ENCODE measurements at regions not wholly inside any gene's neighbourhood (a gene's known extent, or its start where the extent isn't known, plus 50 kb on each side); places are given as distances from the start of the nearest gene placed in this dataset.

DNA sequence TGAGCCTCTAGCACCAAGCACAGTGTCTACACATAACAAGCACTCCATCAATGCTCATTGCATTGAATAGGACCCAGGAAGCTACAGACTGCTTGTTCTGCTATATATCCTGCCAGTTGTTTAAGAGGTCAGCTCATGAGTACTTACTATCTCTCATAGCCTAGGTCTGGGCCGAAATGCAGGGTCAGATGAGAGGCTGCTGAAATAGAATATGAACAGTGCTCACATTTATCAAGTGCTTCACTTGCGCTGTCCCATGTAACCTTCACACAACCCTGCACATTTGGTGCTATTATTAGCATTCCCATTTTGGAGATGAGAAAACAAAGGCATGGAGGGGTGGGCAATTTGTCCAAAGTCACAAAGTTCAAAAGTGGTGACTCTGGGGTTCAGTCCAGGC, 153.6 kb downstream of the FGF18 start:
- TF ChIP-seq POLR2A (IDR thresholded peaks at IDR 0.05; ENCODE audit: low read length) (no peak), RCOR1 (IDR thresholded peaks at IDR 0.05; ENCODE audit: low read depth, low read length) (no peak), ZFP36 (IDR thresholded peaks at IDR 0.05; ENCODE audit: borderline replicate concordance, partially characterized antibody) (no peak), EP300 (IDR thresholded peaks at IDR 0.05) (no peak), JUNB (IDR thresholded peaks at IDR 0.05) (no peak), RAD21 (conservative IDR thresholded peaks at IDR 0.05 in 1 of 2, IDR thresholded peaks at IDR 0.05 in 1 of 2) (no peak), EHMT2 (IDR thresholded peaks at IDR 0.05; ENCODE audit: low read depth) (no peak), KDM1A (IDR thresholded peaks at IDR 0.05; ENCODE audit: low read depth) (no peak)
- TF ChIP-seq, protein P1, sequence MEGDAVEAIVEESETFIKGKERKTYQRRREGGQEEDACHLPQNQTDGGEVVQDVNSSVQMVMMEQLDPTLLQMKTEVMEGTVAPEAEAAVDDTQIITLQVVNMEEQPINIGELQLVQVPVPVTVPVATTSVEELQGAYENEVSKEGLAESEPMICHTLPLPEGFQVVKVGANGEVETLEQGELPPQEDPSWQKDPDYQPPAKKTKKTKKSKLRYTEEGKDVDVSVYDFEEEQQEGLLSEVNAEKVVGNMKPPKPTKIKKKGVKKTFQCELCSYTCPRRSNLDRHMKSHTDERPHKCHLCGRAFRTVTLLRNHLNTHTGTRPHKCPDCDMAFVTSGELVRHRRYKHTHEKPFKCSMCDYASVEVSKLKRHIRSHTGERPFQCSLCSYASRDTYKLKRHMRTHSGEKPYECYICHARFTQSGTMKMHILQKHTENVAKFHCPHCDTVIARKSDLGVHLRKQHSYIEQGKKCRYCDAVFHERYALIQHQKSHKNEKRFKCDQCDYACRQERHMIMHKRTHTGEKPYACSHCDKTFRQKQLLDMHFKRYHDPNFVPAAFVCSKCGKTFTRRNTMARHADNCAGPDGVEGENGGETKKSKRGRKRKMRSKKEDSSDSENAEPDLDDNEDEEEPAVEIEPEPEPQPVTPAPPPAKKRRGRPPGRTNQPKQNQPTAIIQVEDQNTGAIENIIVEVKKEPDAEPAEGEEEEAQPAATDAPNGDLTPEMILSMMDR (IDR thresholded peaks at IDR 0.05) = no peak
